K562 (cell line): ENCODE measurements at regions not wholly inside any gene's neighbourhood (a gene's known extent, or its start where the extent isn't known, plus 50 kb on each side); places are given as distances from the start of the nearest gene placed in this dataset.

Source experiments
- JUNB ChIP-seq: fragments of 450-650 bp; formaldehyde crosslinking; conservative IDR thresholded peaks from 2 replicates; pipeline ENCODE4 v1.4.0; 2020; ENCODE audit warnings: mild to moderate bottlenecking
- MAX ChIP-seq: sonication (generic); formaldehyde crosslinking; IDR thresholded peaks from 2 replicates; pipeline ENCODE4 v1.9.0; 2022; ENCODE audit warnings: mild to moderate bottlenecking, missing genetic modification reagents
- MCM3 ChIP-seq: fragments of 450-650 bp; IDR thresholded peaks from 2 replicates; pipeline ENCODE4 v1.6.1; 2016
- MEIS2 ChIP-seq: fragments of 450-650 bp; IDR thresholded peaks from 2 replicates; pipeline ENCODE4 v1.6.1; 2014; ENCODE audit warnings: mild to moderate bottlenecking; ENCODE audit not compliant: partially characterized antibody
- MGA ChIP-seq: fragments of 450-650 bp; IDR thresholded peaks from 2 replicates; pipeline ENCODE4 v1.6.1; 2016; ENCODE audit warnings: mild to moderate bottlenecking, moderate library complexity
- MYBL2 ChIP-seq, 2 experiments: fragments of 450-650 bp in 1 of 2; sonication (generic) in 1 of 2; formaldehyde crosslinking in 1 of 2; IDR thresholded peaks; 2 replicates each; pipeline versions ENCODE4 v1.6.1 to v1.8.1; 2017 to 2022; ENCODE audit warnings: borderline replicate concordance in 1 of 2, inconsistent platforms in 1 of 2, low read depth in 1 of 2, mild to moderate bottlenecking in 1 of 2, missing genetic modification reagents in 1 of 2, moderate library complexity in 1 of 2
- MYC ChIP-seq, 2 experiments: fragments of 250-450 bp in 1 of 2; sonication (Bioruptor Pico) in 1 of 2; IDR thresholded peaks; 2 replicates each; pipeline versions ENCODE4 v1.5.1 to v1.6.1; 2012 to 2021; ENCODE audit warnings: low read depth in 2 of 2, borderline replicate concordance in 1 of 2, improper control_type of control experiment in 1 of 2, low read length in 1 of 2, mild to moderate bottlenecking in 1 of 2, moderate library complexity in 1 of 2
- NR2C1 ChIP-seq, 2 experiments: fragments of 450-650 bp; IDR thresholded peaks; 2 replicates each; pipeline ENCODE4 v1.6.1; 2017; ENCODE audit warnings: mild to moderate bottlenecking in 2 of 2, antibody characterized with exemption in 1 of 2, inconsistent platforms in 1 of 2, missing compliant biosample characterization in 1 of 2, missing genetic modification characterization in 1 of 2
- POLR2G ChIP-seq: fragments of 200-400 bp; formaldehyde crosslinking; IDR thresholded peaks from 2 replicates; pipeline ENCODE4 v1.6.1; 2017; ENCODE audit warnings: low read depth, mild to moderate bottlenecking, antibody characterized with exemption, low read length, moderate library complexity
- PRMT5 ChIP-seq: sonication (generic); formaldehyde crosslinking; IDR thresholded peaks from 2 replicates; pipeline ENCODE4 v1.5.0; 2020; ENCODE audit warnings: missing genetic modification reagents
- SOX6 ChIP-seq: fragments of 450-650 bp; IDR thresholded peaks from 2 replicates; pipeline ENCODE4 v1.6.1; 2014; ENCODE audit warnings: mild to moderate bottlenecking
- STAG1 ChIP-seq: sonication (generic); formaldehyde crosslinking; IDR thresholded peaks from 2 replicates; pipeline ENCODE4 v1.5.0; 2020; ENCODE audit warnings: missing genetic modification reagents, borderline replicate concordance
- TEAD1 ChIP-seq, 2 experiments: fragments of 450-650 bp in 1 of 2; sonication (generic) in 1 of 2; formaldehyde crosslinking; IDR thresholded peaks; 2 replicates each; pipeline versions ENCODE4 v1.4.0 to v1.8.0; 2020 to 2022; ENCODE audit warnings: mild to moderate bottlenecking in 2 of 2, missing genetic modification reagents in 1 of 2
- ZNF282 ChIP-seq: sonication (generic); formaldehyde crosslinking; IDR thresholded peaks from 2 replicates; pipeline ENCODE4 v1.8.1; 2023; ENCODE audit warnings: missing genetic modification reagents
- TF ChIP-seq, protein P1 (sequence below): sonication (generic); formaldehyde crosslinking; IDR thresholded peaks from 2 replicates; pipeline ENCODE4 v1.9.0; 2022; ENCODE audit warnings: mild to moderate bottlenecking, missing genetic modification reagents

GRCh38 chr22:22733881-22734373, 89.5 kb downstream of the GGTLC2 start (continued):
- TF ChIP-seq MGA, result no peak
- no peak for TF ChIP-seq PRMT5 (CRISPR knock-in tag)
- TF ChIP-seq JUNB, result no peak
- TF ChIP-seq TEAD1 (CRISPR knock-in tag; IDR thresholded peaks at IDR 0.05), result peak in 1 of 2 experiments; percentile 35; a peak in 1 of 4 replicates
- TF ChIP-seq MEIS2, result no peak
- no peak for TF ChIP-seq NR2C1 (IDR thresholded peaks at IDR 0.05)
- no peak for TF ChIP-seq NR2C1 (tag; IDR thresholded peaks at IDR 0.05)
- peak; percentile 8 for TF ChIP-seq MAX
- TF ChIP-seq ZNF282 (CRISPR knock-in tag), result peak; percentile 15; the same call in 1 of the 2 replicates
- TF ChIP-seq MYBL2 (IDR thresholded peaks at IDR 0.05; ENCODE audit: low read depth), result no peak
- 0 out of 2 replicates have a peak, but pooled peaks have one; percentile 39 for TF ChIP-seq MYBL2 (CRISPR knock-in tag; IDR thresholded peaks at IDR 0.05; ENCODE audit: borderline replicate concordance)
- TF ChIP-seq SOX6, result no peak
- TF ChIP-seq MCM3, result no peak
- no peak for TF ChIP-seq POLR2G
- TF ChIP-seq MYC (IDR thresholded peaks at IDR 0.05; ENCODE audit: low read depth, low read length), result no peak
- no peak for TF ChIP-seq MYC (CRISPR knock-in tag; IDR thresholded peaks at IDR 0.05; ENCODE audit: borderline replicate concordance, low read depth)
- TF ChIP-seq, protein P1, sequence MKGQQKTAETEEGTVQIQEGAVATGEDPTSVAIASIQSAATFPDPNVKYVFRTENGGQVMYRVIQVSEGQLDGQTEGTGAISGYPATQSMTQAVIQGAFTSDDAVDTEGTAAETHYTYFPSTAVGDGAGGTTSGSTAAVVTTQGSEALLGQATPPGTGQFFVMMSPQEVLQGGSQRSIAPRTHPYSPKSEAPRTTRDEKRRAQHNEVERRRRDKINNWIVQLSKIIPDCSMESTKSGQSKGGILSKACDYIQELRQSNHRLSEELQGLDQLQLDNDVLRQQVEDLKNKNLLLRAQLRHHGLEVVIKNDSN, result peak; percentile 5; the same call in 1 of the 2 replicates
- TF ChIP-seq STAG1 (CRISPR knock-in tag), result peak; percentile 57; the same call in 1 of the 2 replicates
